ENCODE measurements at regions not wholly inside any gene's neighbourhood (a gene's known extent, or its start where the extent isn't known, plus 50 kb on each side); places are given as distances from the start of the nearest gene placed in this dataset.
"Not testable (repeated sequence)": the region's sequence is repeated elsewhere in the genome, so short reads cannot be mapped to it uniquely, and the experiment has no call there.

DNA sequence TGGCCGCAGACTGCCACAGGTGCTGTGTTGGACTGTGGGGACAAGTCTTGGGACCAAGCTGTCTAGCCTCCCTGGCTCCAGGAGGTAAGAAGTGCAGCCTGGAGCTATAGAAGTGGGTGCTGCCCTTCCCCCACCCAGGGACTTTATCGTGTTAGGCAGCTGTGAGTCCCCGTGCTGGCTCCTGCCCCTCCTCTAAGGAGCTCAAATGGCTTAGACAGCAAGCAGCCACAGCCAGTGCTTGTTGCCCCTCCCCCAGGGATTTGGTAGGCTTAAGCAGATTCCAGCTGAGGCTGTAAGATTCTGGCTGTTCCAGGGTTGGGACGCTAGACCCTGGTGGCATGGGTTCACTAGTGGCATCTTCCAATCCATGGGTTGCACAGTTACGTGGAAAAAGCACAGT is 979.4 kb upstream of the PCDH10 start:
- DNase-seq (ENCODE audit: low spot score): no peak
- TF ChIP-seq, protein P1, sequence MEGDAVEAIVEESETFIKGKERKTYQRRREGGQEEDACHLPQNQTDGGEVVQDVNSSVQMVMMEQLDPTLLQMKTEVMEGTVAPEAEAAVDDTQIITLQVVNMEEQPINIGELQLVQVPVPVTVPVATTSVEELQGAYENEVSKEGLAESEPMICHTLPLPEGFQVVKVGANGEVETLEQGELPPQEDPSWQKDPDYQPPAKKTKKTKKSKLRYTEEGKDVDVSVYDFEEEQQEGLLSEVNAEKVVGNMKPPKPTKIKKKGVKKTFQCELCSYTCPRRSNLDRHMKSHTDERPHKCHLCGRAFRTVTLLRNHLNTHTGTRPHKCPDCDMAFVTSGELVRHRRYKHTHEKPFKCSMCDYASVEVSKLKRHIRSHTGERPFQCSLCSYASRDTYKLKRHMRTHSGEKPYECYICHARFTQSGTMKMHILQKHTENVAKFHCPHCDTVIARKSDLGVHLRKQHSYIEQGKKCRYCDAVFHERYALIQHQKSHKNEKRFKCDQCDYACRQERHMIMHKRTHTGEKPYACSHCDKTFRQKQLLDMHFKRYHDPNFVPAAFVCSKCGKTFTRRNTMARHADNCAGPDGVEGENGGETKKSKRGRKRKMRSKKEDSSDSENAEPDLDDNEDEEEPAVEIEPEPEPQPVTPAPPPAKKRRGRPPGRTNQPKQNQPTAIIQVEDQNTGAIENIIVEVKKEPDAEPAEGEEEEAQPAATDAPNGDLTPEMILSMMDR (IDR thresholded peaks at IDR 0.05; ENCODE audit: extremely low read depth, missing control alignments): no peak

DNA sequence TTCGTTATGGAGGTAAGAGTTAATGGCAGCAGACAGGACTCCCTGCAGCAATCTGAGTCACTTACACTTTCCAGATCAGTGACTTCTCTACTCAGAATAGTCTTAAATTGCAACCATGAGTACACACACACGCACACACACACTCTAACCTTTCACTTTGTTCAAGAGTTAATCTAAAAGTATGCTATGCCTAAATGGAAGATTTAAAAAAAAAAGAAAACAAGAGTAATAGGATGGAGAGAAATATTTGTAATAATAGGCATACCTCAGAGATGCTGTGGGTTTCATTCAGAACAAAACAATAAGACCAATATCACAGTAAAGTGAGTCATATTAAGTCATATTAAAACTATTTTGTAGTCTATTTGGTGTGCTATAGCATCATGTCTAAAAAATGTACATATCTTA is 969.1 kb upstream of the PCDH10 start:
- TF ChIP-seq, protein P1 (IDR thresholded peaks at IDR 0.05; ENCODE audit: extremely low read depth, missing control alignments): no peak
- DNase-seq (ENCODE audit: low spot score): no peak

- TF ChIP-seq, protein P1 (IDR thresholded peaks at IDR 0.05; ENCODE audit: extremely low read depth, missing control alignments): no peak
- no peak for DNase-seq (ENCODE audit: low spot score)
These were observed 953.9 kb upstream of the PCDH10 start for GRCh38 chr4:132195176-132195575.

- DNase-seq (ENCODE audit: low spot score): no peak
- TF ChIP-seq, protein P1 (IDR thresholded peaks at IDR 0.05; ENCODE audit: extremely low read depth, missing control alignments): no peak
These were observed 945.5 kb upstream of the PCDH10 start for GRCh38 chr4:132203618-132204017.

- DNase-seq (ENCODE audit: low spot score): no peak
- TF ChIP-seq, protein P1 (IDR thresholded peaks at IDR 0.05; ENCODE audit: extremely low read depth, missing control alignments): no peak
These were observed 934.6 kb upstream of the PCDH10 start for GRCh38 chr4:132214519-132214918.

DNA sequence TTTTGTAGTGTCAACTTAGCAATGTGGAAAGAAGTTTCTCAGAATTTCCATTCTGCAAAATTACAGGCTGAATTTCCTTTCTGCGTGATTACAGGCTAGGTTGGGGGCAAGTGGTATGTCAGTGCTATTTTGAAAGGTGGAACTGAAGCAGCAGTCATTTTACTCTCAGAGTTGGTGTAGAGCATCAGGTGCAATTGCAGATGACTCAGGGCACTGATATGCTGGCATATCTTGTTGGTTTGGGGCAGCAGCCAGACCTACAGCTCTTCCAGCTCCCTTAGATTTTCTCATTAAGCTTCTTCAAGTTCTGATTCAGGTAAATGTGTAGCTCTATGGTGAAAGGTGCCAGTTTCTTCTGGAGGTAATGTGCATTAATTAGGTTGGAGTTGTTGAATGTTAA is 930.7 kb upstream of the PCDH10 start:
- DNase-seq (ENCODE audit: low spot score): no peak
- TF ChIP-seq, protein P1 (IDR thresholded peaks at IDR 0.05; ENCODE audit: extremely low read depth, missing control alignments): no peak

DNA sequence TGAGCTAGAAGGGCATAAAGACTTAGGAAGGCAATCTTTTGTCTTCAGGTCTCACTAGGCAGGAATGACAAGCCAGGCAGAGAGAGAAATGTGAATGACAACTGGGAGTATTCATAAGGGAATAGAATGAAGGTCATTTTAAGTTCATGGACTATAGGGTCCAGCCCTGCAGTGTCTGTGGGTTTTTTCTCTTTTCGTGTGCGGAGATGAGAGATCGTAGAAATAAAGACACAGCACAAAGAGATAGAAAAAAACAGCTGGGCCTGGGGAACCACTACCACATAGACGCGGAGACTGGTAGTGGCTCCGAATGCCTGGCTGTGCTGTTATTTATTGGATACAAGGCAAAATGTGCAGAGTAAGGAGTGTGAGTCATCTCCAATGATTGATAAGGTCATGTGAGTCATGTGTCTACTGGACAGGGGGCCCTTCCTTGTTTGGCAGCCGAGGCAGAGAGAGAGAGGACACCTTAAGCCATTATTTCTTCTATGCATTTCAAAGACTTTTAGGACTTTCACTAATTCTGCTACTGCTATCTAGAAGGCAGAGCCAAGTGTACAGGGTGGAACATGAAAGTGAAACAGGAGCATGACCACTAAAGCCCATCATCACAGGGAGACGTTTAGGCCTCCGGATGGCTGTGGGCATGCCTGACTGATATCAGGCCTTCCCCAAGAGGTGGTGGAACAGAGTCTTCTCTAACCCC is 921.8 kb upstream of the PCDH10 start:
- TF ChIP-seq, protein P1 (IDR thresholded peaks at IDR 0.05; ENCODE audit: extremely low read depth, missing control alignments): no peak
- no peak for DNase-seq (ENCODE audit: low spot score)

DNA sequence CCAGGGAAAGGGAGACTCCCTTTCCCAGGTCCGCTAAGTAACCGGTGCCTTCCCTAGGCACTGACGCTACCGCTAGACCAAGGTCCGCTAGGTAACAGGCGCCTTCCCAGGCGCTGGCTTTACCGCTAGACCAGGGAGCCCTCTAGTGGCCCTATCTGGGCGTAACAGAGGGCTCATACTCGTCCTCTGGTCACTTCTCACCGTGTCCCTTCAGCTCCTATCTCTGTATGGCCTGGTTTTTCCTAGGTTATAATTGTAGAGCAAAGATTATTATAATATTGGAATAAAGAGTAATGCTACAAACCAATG is 921.3 kb upstream of the PCDH10 start:
- DNase-seq (ENCODE audit: low spot score): not testable (repeated sequence)
